ENCODE measurements at regions not wholly inside any gene's neighbourhood (a gene's known extent, or its start where the extent isn't known, plus 50 kb on each side); places are given as distances from the start of the nearest gene placed in this dataset.

DNA sequence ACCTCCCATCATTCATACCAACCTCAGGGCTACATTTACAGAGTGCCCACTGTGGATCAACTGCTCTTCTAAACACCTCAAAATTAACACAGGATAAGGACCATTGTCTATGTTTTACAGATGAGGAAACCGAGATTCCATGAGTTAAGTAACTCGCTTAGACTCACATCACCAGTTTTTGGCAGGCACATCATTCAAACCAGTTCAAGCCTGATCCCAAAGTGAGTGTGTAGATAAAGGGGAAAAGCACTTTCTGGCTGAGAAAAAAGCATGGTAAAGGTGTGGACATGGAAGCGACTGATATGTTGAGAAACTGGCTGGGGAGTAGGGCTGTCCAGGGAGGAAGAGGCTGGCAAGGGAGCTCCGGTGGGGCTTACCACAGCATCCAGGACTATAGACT, 193.7 kb upstream of the RORA start:
- Histone ChIP-seq H3K27me3 (ENCODE audit: control insufficient read depth, insufficient read depth, low read length) (no peaks in the 10 kb centered on the region), H3K27ac (ENCODE audit: low read length) (no peak overlapping the region), H3K4me3 (ENCODE audit: low read length) (no peak overlapping the region), H3K4me1 (ENCODE audit: control insufficient read depth, insufficient read depth, low read length) (no peaks in the 10 kb centered on the region), H3K36me3 (ENCODE audit: control insufficient read depth, insufficient read depth, low read length) (no peaks in the 10 kb centered on the region), H3K9me3 (ENCODE audit: control insufficient read depth, insufficient read depth, low read length) (no peaks in the 10 kb centered on the region)
- WGBS (ENCODE audit: insufficient coverage, insufficient read length) = no CpG with 5 or more reads among the region's 4 CpGs
- DNase-seq (ENCODE audit: low read depth, low spot score) = no peak

DNA sequence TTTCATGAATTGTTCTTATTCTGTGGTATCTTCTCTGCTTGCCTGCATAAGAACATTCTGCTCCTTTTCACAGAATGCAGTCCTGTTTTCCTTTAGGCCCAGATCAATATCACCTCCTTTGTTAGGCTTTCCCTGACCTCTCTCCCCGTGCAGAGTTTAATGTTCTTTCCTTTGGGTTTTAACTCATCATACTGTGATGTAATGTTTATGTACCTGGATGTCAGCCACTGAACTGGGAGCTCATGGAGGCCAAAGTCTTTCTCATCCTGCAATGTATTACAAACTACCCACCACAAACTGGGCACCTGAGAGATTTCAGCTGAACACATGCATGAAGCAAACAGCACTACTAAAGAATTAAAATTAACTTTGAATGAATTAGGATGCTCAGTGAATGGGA, 192.8 kb upstream of the RORA start:
- no peaks in the 10 kb centered on the region for H3K4me1 ChIP-seq (ENCODE audit: control insufficient read depth, insufficient read depth, low read length)
- H3K27ac ChIP-seq (ENCODE audit: low read length) = no peak overlapping the region
- no peaks in the 10 kb centered on the region for H3K36me3 ChIP-seq (ENCODE audit: control insufficient read depth, insufficient read depth, low read length)
- no peak for DNase-seq (ENCODE audit: low read depth, low spot score)
- WGBS (ENCODE audit: insufficient coverage, insufficient read length) = no CpG with 5 or more reads among the region's 1 CpG
- H3K9me3 ChIP-seq (ENCODE audit: control insufficient read depth, insufficient read depth, low read length) = no peaks in the 10 kb centered on the region
- H3K4me3 ChIP-seq (ENCODE audit: low read length) = no peak overlapping the region
- no peaks in the 10 kb centered on the region for H3K27me3 ChIP-seq (ENCODE audit: control insufficient read depth, insufficient read depth, low read length)

DNA sequence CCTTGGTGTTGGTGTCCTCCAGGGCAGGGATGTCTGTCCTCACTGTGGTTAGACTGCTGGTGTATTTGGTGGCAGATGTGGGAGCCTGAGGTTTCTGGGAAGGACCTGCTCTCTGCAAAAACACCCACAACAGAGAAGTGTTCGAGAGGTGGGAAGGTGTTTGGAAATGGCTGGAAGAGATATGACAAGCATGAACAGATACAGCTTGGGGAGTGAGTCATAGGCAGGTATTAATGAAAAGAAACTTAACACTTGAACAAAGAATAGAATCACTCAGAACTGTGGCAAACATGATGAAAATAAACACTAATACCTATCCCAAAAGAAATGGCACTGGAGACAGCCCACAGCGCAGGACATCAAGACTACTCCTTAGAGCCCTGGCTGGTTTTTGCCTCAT, 192.4 kb upstream of the RORA start:
- Histone ChIP-seq H3K4me3 (ENCODE audit: low read length) (no peak overlapping the region), H3K9me3 (ENCODE audit: control insufficient read depth, insufficient read depth, low read length) (no peaks in the 10 kb centered on the region), H3K36me3 (ENCODE audit: control insufficient read depth, insufficient read depth, low read length) (no peaks in the 10 kb centered on the region), H3K4me1 (ENCODE audit: control insufficient read depth, insufficient read depth, low read length) (no peaks in the 10 kb centered on the region), H3K27me3 (ENCODE audit: control insufficient read depth, insufficient read depth, low read length) (no peaks in the 10 kb centered on the region), H3K27ac (ENCODE audit: low read length) (no peak overlapping the region)
- no peak for DNase-seq (ENCODE audit: low read depth, low spot score)
- no CpG with 5 or more reads among the region's 2 CpGs for WGBS (ENCODE audit: insufficient coverage, insufficient read length)

DNA sequence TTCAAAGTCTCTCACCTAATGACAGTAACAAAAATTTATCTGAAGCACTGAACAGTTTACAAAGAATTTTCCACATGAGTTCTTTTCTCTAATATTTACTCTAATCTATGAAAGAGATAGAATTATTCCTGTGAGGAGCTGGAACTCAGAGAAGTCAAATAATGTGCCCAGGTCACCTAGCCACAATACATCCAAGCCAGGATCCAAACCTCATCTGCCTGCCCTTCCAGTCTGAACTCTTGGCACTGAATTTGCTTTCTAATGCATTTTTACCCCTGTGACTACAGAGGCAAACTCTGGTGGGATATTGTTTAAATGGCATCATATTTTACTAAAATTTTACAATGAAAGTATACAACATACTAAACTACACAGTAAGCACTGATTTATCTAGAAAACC, 191.4 kb upstream of the RORA start:
- Histone ChIP-seq H3K4me3 (ENCODE audit: low read length) (no peak overlapping the region), H3K27me3 (ENCODE audit: control insufficient read depth, insufficient read depth, low read length) (no peaks in the 10 kb centered on the region), H3K36me3 (ENCODE audit: control insufficient read depth, insufficient read depth, low read length) (no peaks in the 10 kb centered on the region), H3K4me1 (ENCODE audit: control insufficient read depth, insufficient read depth, low read length) (no peaks in the 10 kb centered on the region), H3K27ac (ENCODE audit: low read length) (no peak overlapping the region), H3K9me3 (ENCODE audit: control insufficient read depth, insufficient read depth, low read length) (no peaks in the 10 kb centered on the region)
- no peak for DNase-seq (ENCODE audit: low read depth, low spot score)

DNA sequence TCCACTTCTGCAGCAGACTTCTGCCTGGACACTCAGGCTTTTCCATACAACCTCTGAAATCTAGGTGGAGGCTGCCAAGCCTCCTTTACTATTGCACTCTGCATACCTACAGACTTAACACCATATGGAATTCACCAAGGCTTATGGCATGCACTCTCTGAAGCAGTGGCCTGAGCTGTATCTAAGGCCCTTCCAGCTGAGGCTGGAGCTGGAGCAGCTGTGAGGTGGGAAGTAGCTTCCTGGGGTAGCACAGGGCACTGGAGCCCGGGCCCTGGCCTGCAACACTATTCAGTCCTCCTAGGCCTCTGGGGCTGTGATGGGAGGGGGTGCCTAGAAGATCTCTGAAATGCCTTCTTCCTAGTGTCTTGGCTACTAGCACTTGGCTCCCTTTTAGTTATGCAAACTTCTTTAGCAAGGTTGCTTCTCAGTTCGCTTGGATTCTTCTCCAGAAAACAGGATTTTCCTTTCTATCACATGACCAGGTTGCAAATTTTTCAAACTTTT, 186.6 kb upstream of the RORA start:
- Histone ChIP-seq H3K27me3 (ENCODE audit: control insufficient read depth, insufficient read depth, low read length) (no peaks in the 10 kb centered on the region), H3K9me3 (ENCODE audit: control insufficient read depth, insufficient read depth, low read length) (no peaks in the 10 kb centered on the region), H3K36me3 (ENCODE audit: control insufficient read depth, insufficient read depth, low read length) (no peaks in the 10 kb centered on the region), H3K4me3 (ENCODE audit: low read length) (no peak overlapping the region), H3K4me1 (ENCODE audit: control insufficient read depth, insufficient read depth, low read length) (no peaks in the 10 kb centered on the region), H3K27ac (ENCODE audit: low read length) (no peak overlapping the region)
- DNase-seq (ENCODE audit: low read depth, low spot score) = no peak
- no CpG with 5 or more reads among the region's 2 CpGs for WGBS (ENCODE audit: insufficient coverage, insufficient read length)

DNA sequence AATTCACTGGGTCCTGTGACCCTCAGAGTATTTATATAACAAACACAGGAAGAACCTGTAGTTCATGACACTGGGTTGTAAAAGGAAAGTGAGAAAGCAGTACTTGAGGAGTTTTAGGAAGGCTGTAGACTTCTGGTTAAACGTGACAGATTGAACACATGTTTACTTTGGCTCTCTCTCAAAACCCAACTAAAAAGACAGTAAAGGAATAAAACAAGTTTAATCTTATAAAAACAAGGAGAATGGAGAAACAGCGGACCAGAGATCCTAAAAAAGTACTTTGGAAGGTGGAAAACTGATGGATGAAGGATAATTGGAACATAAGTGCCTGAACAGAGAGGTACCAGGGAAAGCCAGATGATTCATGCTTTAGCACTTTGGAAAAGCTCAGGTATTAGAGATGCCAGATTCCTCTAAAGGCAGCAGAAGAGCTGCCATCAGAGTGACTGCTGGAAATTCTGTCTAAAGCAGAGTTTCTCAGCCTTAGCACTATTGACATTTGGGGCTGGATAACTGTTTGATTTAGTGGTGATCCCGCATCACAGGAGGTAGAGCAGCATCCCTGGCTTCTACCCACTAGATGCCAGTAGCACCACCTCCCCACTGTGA, 182.9 kb upstream of the RORA start:
- no peaks in the 10 kb centered on the region for H3K27me3 ChIP-seq (ENCODE audit: control insufficient read depth, insufficient read depth, low read length)
- H3K4me1 ChIP-seq (ENCODE audit: control insufficient read depth, insufficient read depth, low read length) = no peaks in the 10 kb centered on the region
- no CpG with 5 or more reads among the region's 3 CpGs for WGBS (ENCODE audit: insufficient coverage, insufficient read length)
- H3K27ac ChIP-seq (ENCODE audit: low read length) = no peak overlapping the region
- H3K4me3 ChIP-seq (ENCODE audit: low read length) = no peak overlapping the region
- no peaks in the 10 kb centered on the region for H3K36me3 ChIP-seq (ENCODE audit: control insufficient read depth, insufficient read depth, low read length)
- H3K9me3 ChIP-seq (ENCODE audit: control insufficient read depth, insufficient read depth, low read length) = no peaks in the 10 kb centered on the region
- no peak for DNase-seq (ENCODE audit: low read depth, low spot score)

DNA sequence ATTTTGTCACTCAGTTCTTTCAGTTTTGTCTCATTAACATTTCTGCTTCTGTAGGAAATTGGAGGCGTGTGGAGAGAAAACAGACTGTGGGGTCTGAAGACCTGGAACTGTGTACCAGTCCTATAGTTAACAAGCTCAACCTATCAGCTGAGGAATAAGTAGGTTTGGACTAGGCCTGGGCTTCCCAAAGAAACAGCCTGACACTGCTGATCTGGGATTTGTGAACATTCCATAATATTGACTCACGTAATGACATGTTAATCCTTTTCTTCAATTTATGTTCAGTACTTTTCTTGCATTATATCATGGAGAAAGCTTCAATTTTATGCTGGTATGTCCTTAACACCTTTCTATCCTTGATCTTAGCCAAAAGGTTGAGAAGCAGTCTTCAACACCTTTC, 181.6 kb upstream of the RORA start:
- no peaks in the 10 kb centered on the region for H3K4me1 ChIP-seq (ENCODE audit: control insufficient read depth, insufficient read depth, low read length)
- no peaks in the 10 kb centered on the region for H3K36me3 ChIP-seq (ENCODE audit: control insufficient read depth, insufficient read depth, low read length)
- no peak overlapping the region for H3K27ac ChIP-seq (ENCODE audit: low read length)
- no peaks in the 10 kb centered on the region for H3K27me3 ChIP-seq (ENCODE audit: control insufficient read depth, insufficient read depth, low read length)
- no CpG with 5 or more reads among the region's 2 CpGs for WGBS (ENCODE audit: insufficient coverage, insufficient read length)
- no peaks in the 10 kb centered on the region for H3K9me3 ChIP-seq (ENCODE audit: control insufficient read depth, insufficient read depth, low read length)
- DNase-seq (ENCODE audit: low read depth, low spot score) = no peak
- H3K4me3 ChIP-seq (ENCODE audit: low read length) = no peak overlapping the region

DNA sequence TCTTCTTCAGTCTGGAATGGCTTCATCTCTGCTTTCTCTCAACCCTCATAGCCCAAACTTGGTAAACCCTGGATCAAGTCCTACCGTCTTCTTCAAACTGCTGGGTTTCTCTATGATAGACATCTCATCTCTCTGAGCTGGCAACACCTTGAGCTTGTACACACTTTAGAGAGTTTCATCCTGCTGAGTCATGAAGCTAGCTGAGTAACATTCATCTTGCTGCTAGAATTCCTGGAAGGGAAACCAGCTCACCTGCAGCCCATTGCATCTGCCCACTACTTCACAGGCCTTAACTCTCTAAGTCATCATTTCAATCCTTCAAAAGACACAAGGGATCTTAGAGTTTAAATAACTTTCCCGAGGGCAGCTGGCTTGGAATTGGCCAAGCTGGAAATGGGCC, 175.5 kb upstream of the RORA start:
- Histone ChIP-seq H3K4me1 (ENCODE audit: control insufficient read depth, insufficient read depth, low read length) (no peaks in the 10 kb centered on the region), H3K9me3 (ENCODE audit: control insufficient read depth, insufficient read depth, low read length) (no peaks in the 10 kb centered on the region), H3K36me3 (ENCODE audit: control insufficient read depth, insufficient read depth, low read length) (peaks cover 3% of the 10 kb centered on the region; the same call in 1 of the 2 replicates), H3K27ac (ENCODE audit: low read length) (no peak overlapping the region), H3K4me3 (ENCODE audit: low read length) (no peak overlapping the region), H3K27me3 (ENCODE audit: control insufficient read depth, insufficient read depth, low read length) (no peaks in the 10 kb centered on the region)
- no peak for DNase-seq (ENCODE audit: low read depth, low spot score)
- no CpG with 5 or more reads among the region's 2 CpGs for WGBS (ENCODE audit: insufficient coverage, insufficient read length)

DNA sequence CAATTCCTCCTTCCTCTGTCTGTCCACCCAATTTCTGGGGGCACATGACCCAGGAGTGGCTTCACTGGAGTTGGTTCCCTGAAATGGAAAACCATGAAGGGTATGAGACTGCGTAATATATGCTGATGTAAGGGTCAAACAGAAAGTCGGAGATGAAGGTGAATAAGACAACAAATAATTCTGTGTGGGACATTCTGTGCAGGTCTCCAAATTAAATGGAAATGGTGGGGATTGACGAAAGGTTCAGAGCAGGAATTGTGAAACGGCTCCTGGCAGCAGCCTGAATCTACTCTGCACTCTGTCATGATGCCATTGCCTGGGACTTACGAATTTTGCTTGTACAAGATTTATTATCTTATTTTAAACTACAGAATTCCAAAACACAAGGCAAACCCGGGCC, 174.8 kb upstream of the RORA start:
- Histone ChIP-seq H3K27me3 (ENCODE audit: control insufficient read depth, insufficient read depth, low read length) (no peaks in the 10 kb centered on the region), H3K36me3 (ENCODE audit: control insufficient read depth, insufficient read depth, low read length) (peaks cover 3% of the 10 kb centered on the region; the same call in 1 of the 2 replicates), H3K27ac (ENCODE audit: low read length) (no peak overlapping the region), H3K9me3 (ENCODE audit: control insufficient read depth, insufficient read depth, low read length) (no peaks in the 10 kb centered on the region), H3K4me3 (ENCODE audit: low read length) (no peak overlapping the region), H3K4me1 (ENCODE audit: control insufficient read depth, insufficient read depth, low read length) (no peaks in the 10 kb centered on the region)
- no peak for DNase-seq (ENCODE audit: low read depth, low spot score)
- no CpG with 5 or more reads among the region's 6 CpGs for WGBS (ENCODE audit: insufficient coverage, insufficient read length)

DNA sequence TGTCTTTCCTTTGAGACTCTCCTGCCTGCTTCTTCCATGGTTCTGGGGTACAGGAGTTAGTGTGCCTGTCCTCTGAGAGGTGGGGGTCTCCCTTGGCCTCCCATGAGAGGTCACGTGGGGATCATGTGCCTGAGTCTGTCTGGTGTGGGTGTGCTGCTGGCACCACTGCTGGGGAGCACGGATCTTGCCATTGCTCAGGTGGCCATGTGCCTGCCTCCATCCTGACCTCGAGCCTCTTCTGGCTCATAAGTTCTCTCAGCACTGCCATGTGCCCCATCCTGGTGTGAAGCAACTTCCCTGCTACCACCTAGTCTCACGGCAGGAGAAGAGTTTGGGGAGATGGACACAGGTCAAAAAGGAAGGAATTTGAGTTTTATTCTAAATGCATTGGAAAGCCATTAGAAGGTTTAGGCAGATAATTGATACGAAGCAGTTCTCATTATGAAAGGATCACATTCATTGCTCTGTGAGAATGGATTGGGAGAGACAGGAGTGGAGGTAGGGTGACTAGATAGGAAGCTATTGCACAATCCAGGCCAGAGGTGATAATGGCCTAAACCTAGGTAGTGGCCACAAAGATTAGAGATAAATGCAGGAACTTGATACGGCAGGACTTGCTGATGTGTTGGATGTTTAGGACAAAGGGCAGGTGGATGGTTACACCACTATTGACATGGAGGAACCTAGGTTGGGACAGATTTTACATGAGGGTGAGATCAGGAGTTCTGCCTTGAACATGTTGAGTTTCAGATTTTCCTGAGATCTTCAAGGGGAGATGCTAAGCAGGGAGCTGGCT, 173.0 kb upstream of the RORA start:
- no peaks in the 10 kb centered on the region for H3K4me1 ChIP-seq (ENCODE audit: control insufficient read depth, insufficient read depth, low read length)
- H3K4me3 ChIP-seq (ENCODE audit: low read length) = no peak overlapping the region
- no peak for DNase-seq (ENCODE audit: low read depth, low spot score)
- H3K27me3 ChIP-seq (ENCODE audit: control insufficient read depth, insufficient read depth, low read length) = no peaks in the 10 kb centered on the region
- no peak overlapping the region for H3K27ac ChIP-seq (ENCODE audit: low read length)
- H3K36me3 ChIP-seq (ENCODE audit: control insufficient read depth, insufficient read depth, low read length) = peaks cover 3% of the 10 kb centered on the region; the same call in 1 of the 2 replicates
- WGBS (ENCODE audit: insufficient coverage, insufficient read length) = no CpG with 5 or more reads among the region's 6 CpGs
- H3K9me3 ChIP-seq (ENCODE audit: control insufficient read depth, insufficient read depth, low read length) = no peaks in the 10 kb centered on the region

DNA sequence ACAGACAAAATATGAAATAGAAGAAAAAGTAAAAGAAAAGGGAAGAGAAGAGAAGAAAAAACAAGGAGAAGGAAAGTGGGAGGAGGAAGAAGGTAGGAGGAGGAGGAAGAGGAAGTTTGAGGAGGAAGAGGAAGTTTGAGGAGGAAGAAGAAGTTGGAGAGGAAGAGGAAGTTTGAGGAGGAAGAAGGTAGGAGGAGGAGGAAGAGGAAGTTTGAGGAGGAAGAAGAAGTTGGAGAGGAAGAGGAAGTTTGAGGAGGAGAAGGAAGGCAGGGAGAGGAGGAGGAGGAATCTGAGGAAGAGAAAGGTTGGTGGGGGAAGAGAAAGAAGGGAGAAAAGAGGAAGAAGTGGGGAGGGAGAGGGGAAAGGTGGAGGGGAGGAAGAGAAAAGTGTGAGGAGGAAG, 169.2 kb upstream of the RORA start:
- Histone ChIP-seq H3K4me3 (ENCODE audit: low read length) (no peak overlapping the region), H3K27me3 (ENCODE audit: control insufficient read depth, insufficient read depth, low read length) (no peaks in the 10 kb centered on the region), H3K9me3 (ENCODE audit: control insufficient read depth, insufficient read depth, low read length) (no peaks in the 10 kb centered on the region), H3K4me1 (ENCODE audit: control insufficient read depth, insufficient read depth, low read length) (no peaks in the 10 kb centered on the region), H3K36me3 (ENCODE audit: control insufficient read depth, insufficient read depth, low read length) (peaks cover 2% of the 10 kb centered on the region; the same call in 1 of the 2 replicates), H3K27ac (ENCODE audit: low read length) (no peak overlapping the region)
- no peak for DNase-seq (ENCODE audit: low read depth, low spot score)

All from iPS DF 6.9 (cell line).